GM13977 (cell line): ENCODE measurements at regions not wholly inside any gene's neighbourhood (a gene's known extent, or its start where the extent isn't known, plus 50 kb on each side); places are given as distances from the start of the nearest gene placed in this dataset.

Experiments used
- DNase-seq: peaks from one replicate; pipeline ENCODE4 v3.0.0; 2012; ENCODE audit warnings: low spot score
- CTCF ChIP-seq: IDR thresholded peaks from 2 replicates; pipeline ENCODE4 v1.5.1; 2012; ENCODE audit warnings: mild to moderate bottlenecking, control low read depth; ENCODE audit not compliant: insufficient read depth; ENCODE audit errors: extremely low read depth, missing control alignments
- in situ Hi-C: fragments of 300-500 bp; cut with MboI; formaldehyde crosslinking; loops from one replicate; pipeline ENCODE4 v1.12.0; 2022; ENCODE audit warnings: low sequenced_read_pairs, low pct_unique_long_range_greater_than_20kb, mixed read lengths, inconsistent platforms; ENCODE audit not compliant: unreplicated experiment

- DNase-seq: no peak
- in situ Hi-C loops: no loop called here
Measured at GRCh38 chr5:113776168-113776567, 262.7 kb downstream of the YTHDC2 start.

GRCh38 chr5:113776832-113777525 lies 263.5 kb downstream of the YTHDC2 start:
- in situ Hi-C loops: no loop called here
- no peak for DNase-seq
- TF ChIP-seq CTCF: no peak

More at GRCh38 chr5:113776168-113776567, 262.7 kb downstream of the YTHDC2 start:
- TF ChIP-seq CTCF: no peak

GRCh38 chr5:113778147-113778546 lies 264.7 kb downstream of the YTHDC2 start:
- in situ Hi-C loops: no loop called here
- TF ChIP-seq CTCF: no peak
- no peak for DNase-seq

GRCh38 chr5:113788141-113788655 lies 274.7 kb downstream of the YTHDC2 start:
- in situ Hi-C loops: no loop called here
- no peak for TF ChIP-seq CTCF
- DNase-seq: no peak

GRCh38 chr5:113789769-113790168 lies 276.3 kb downstream of the YTHDC2 start:
- DNase-seq: no peak
- TF ChIP-seq CTCF: no peak
- in situ Hi-C loops: no loop called here

- DNase-seq: no peak
- TF ChIP-seq CTCF: no peak
- in situ Hi-C loops: no loop called here
Measured at GRCh38 chr5:113792806-113793205, 279.3 kb downstream of the YTHDC2 start.
